GM23248 (cell line): ENCODE measurements at regions not wholly inside any gene's neighbourhood (a gene's known extent, or its start where the extent isn't known, plus 50 kb on each side); places are given as distances from the start of the nearest gene placed in this dataset.

ENCODE experiments used
- EZH2 ChIP-seq: fragments of 200-600 bp; sonication (generic); IDR thresholded peaks from 2 replicates; pipeline ENCODE4 v1.6.1; 2018; ENCODE audit warnings: antibody characterized with exemption, mild to moderate bottlenecking; ENCODE audit not compliant: insufficient read depth, poor library complexity, severe bottlenecking
- EZH2phosphoT487 ChIP-seq: fragments of 200-600 bp; sonication (generic); IDR thresholded peaks from 2 replicates; pipeline ENCODE4 v1.6.1; 2018; ENCODE audit warnings: antibody characterized with exemption, moderate library complexity, mild to moderate bottlenecking, low read depth; ENCODE audit not compliant: insufficient read depth

DNA sequence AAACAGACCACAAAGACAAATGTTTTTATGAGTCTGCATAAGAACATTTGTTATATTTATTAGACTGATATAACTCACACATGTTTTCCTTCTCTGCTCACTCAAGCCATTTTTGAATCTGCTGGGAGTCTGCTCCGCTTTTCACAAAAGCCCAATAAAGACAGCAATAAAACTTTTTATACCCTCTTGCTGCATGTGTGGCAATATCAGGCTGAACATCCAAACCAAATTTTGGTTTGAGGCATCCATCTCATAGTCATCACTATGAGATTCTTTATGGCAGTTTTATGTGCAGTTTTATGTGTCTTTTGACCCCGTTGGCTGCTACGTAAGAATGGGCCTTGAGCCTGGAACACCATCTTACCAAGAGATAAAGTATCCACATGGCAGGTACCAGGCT lies 1276.8 kb upstream of the ADGRB3 start:
- TF ChIP-seq EZH2 = no peak
- no peak for TF ChIP-seq EZH2phosphoT487
